HepG2 (cell line): ENCODE measurements at regions not wholly inside any gene's neighbourhood (a gene's known extent, or its start where the extent isn't known, plus 50 kb on each side); places are given as distances from the start of the nearest gene placed in this dataset.

ENCODE experiments used
- ATAC-seq: fragments of 200-7000 bp; cut with Tn5 transposase; 3 replicates; pipeline ENCODE4 v1.9.1; 2020; ENCODE audit warnings: mild to moderate bottlenecking, moderate library complexity
- BruUV-seq: library from RNA; stranded (reverse); fragments of 400-500 nt; replicated peaks from 2 replicates; lab custom pipeline; 2021; lab: Mats Ljungman, UMichigan
- CTCF ChIA-PET: fragments of 300-600 bp; formaldehyde crosslinking; extraction: SDS; loops from one replicate; lab custom pipeline; 2021; ENCODE audit warnings: low total read pairs, inconsistent platforms, low intra/inter-chr PET ratio; lab: Yijun Ruan, JAX
- POLR2A ChIA-PET: fragments of 350-600 bp; sonication (Branson Sonifier 250); formaldehyde crosslinking; loops from one replicate; lab custom pipeline; 2020; ENCODE audit warnings: antibody characterized with exemption, inconsistent platforms; lab: Yijun Ruan, JAX
- DNase-seq: peaks from one replicate; pipeline ENCODE4 v3.0.0-alpha.2; 2015; ENCODE audit warnings: low spot score
- FAIRE-seq: peaks from 3 replicates; lab custom pipeline; 2011; peaks lifted over from hg19 to GRCh38; lab: Jason Lieb, UNC
- H2AFZ ChIP-seq: one replicate; pipeline ENCODE4 v1.6.1; 2011; ENCODE audit warnings: low read length, inconsistent platforms
- H3K27ac ChIP-seq: fragments of 300-600 bp; 3 replicates; pipeline ENCODE4 v1.8.0; 2011; ENCODE audit warnings: mixed run types, mild to moderate bottlenecking, mixed read lengths, low read length, inconsistent platforms; ENCODE audit not compliant: insufficient read depth; ENCODE audit errors: extremely low read length
- H3K27me3 ChIP-seq, 2 experiments: fragments of 200-600 bp in 1 of 2; 2 replicates in 1 of 2; 3 replicates in 1 of 2; pipeline versions ENCODE4 v1.6.0 to v1.8.0; 2011; ENCODE audit warnings: low read length in 2 of 2, mild to moderate bottlenecking in 2 of 2, moderate library complexity in 2 of 2, inconsistent platforms in 1 of 2; ENCODE audit not compliant: insufficient read depth in 2 of 2, control insufficient read depth in 1 of 2
- H3K36me3 ChIP-seq, 2 experiments: fragments of 200-600 bp in 1 of 2; replicated peaks in 1 of 2; 2 replicates in 1 of 2; 3 replicates in 1 of 2; pipeline versions ENCODE4 v1.5.1 to v1.8.0; 2011; ENCODE audit warnings: low read length in 2 of 2, inconsistent platforms in 1 of 2; ENCODE audit not compliant: insufficient read depth in 2 of 2, control insufficient read depth in 1 of 2
- H3K4me1 ChIP-seq: 2 replicates; pipeline ENCODE4 v1.5.1; 2012; ENCODE audit warnings: low read length, inconsistent platforms; ENCODE audit not compliant: insufficient read depth
- H3K4me2 ChIP-seq: 2 replicates; pipeline ENCODE4 v1.6.0; 2011; ENCODE audit warnings: low read depth, low read length, inconsistent platforms
- H3K4me3 ChIP-seq, 3 experiments: fragments of 200-600 bp in 1 of 3; sonication (generic), shearing (Covaris generic) in 1 of 3; replicated peaks in 1 of 3; 2 replicates each; pipeline ENCODE4 v1.5.1; 2011 to 2016; ENCODE audit warnings: low read length in 3 of 3, inconsistent platforms in 2 of 3, low read depth in 2 of 3, mild to moderate bottlenecking in 2 of 3, control low read depth in 1 of 3, mixed read lengths in 1 of 3; ENCODE audit not compliant: insufficient read depth in 1 of 3
- H3K79me2 ChIP-seq: one replicate; pipeline ENCODE4 v1.6.1; 2011; ENCODE audit warnings: low read length, inconsistent platforms; ENCODE audit not compliant: insufficient read depth
- H3K9ac ChIP-seq: 2 replicates; pipeline ENCODE4 v1.6.0; 2011; ENCODE audit warnings: mild to moderate bottlenecking, low read depth, low read length, inconsistent platforms; ENCODE audit not compliant: insufficient read depth
- H3K9me3 ChIP-seq: 2 replicates; pipeline ENCODE4 v1.5.1; 2012; ENCODE audit warnings: mild to moderate bottlenecking, low read length
- H4K20me1 ChIP-seq: 2 replicates; pipeline ENCODE4 v1.6.0; 2011; ENCODE audit warnings: inconsistent platforms, mild to moderate bottlenecking, low read length, moderate library complexity; ENCODE audit not compliant: insufficient read depth
- ESRRA ChIP-seq: sonication (generic); formaldehyde crosslinking; IDR thresholded peaks from 2 replicates; pipeline ENCODE4 v1.5.1; 2020; ENCODE audit warnings: mild to moderate bottlenecking, low read depth, missing genetic modification reagents
- GATA4 ChIP-seq: sonication (generic); IDR thresholded peaks from 2 replicates; pipeline ENCODE4 v1.6.1; 2016; ENCODE audit warnings: antibody characterized with exemption, low read depth, borderline replicate concordance
- HINFP ChIP-seq: sonication (generic); formaldehyde crosslinking; IDR thresholded peaks from 2 replicates; pipeline ENCODE4 v1.4.0; 2020; ENCODE audit warnings: low read depth, mild to moderate bottlenecking, missing genetic modification reagents
- MEIS1 ChIP-seq: sonication (generic); formaldehyde crosslinking; IDR thresholded peaks from 2 replicates; pipeline ENCODE4 v1.9.0; 2021; ENCODE audit warnings: mild to moderate bottlenecking, missing genetic modification reagents, moderate library complexity, borderline replicate concordance
- RBM39 ChIP-seq: fragments of 200-400 bp; formaldehyde crosslinking; IDR thresholded peaks from one replicate; pipeline ENCODE4 v1.6.1; 2018; ENCODE audit warnings: antibody characterized with exemption, mild to moderate bottlenecking, low read depth, low read length; ENCODE audit not compliant: poor library complexity, severe bottlenecking
- ZBTB40 ChIP-seq, 2 experiments: fragments of 450-650 bp in 1 of 2; sonication (generic) in 1 of 2; formaldehyde crosslinking in 1 of 2; IDR thresholded peaks; 2 replicates each; pipeline versions ENCODE4 v1.6.1 to v1.8.0; 2016 to 2022; ENCODE audit warnings: antibody characterized with exemption in 1 of 2, mild to moderate bottlenecking in 1 of 2, missing genetic modification reagents in 1 of 2
- ZNF431 ChIP-seq: sonication (generic); formaldehyde crosslinking; IDR thresholded peaks from 2 replicates; pipeline ENCODE4 v1.9.0; 2022; ENCODE audit warnings: missing genetic modification reagents, low read depth, mild to moderate bottlenecking, borderline replicate concordance
- ZNF510 ChIP-seq: sonication (generic); formaldehyde crosslinking; IDR thresholded peaks from 2 replicates; pipeline ENCODE4 v1.4.0; 2020; ENCODE audit warnings: low read depth, mild to moderate bottlenecking, missing genetic modification reagents
- ZNF644 ChIP-seq: IDR thresholded peaks from 2 replicates; pipeline ENCODE4 v1.6.1; 2016; ENCODE audit warnings: low read depth
- ZNF788 ChIP-seq: sonication (generic); formaldehyde crosslinking; IDR thresholded peaks from 2 replicates; pipeline ENCODE4 v1.5.0; 2020; ENCODE audit warnings: mild to moderate bottlenecking, missing genetic modification reagents, borderline replicate concordance
- WGBS: methylation state at CpG from one replicate; pipeline ENCODE4 v1.1.6; 2017; ENCODE audit warnings: low lambda C conversion rate; 5-methylcytosine and 5-hydroxymethylcytosine counted together
- in situ Hi-C: cut with HindIII; loops from 2 replicates; pipeline ENCODE4 v1.10.0; 2017; ENCODE audit warnings: low pct_unique_long_range_greater_than_20kb; ENCODE audit not compliant: extremely low pct_ligation_motif_present
- intact Hi-C: fragments of 100-400 bp; cut with micrococcal nuclease; formaldehyde crosslinking; loops from one replicate; pipeline ENCODE4 v1.10.0; 2022; ENCODE audit not compliant: unreplicated experiment

GRCh38 chr15:60062826-60063225, 58.7 kb downstream of the FOXB1 start (continued):
- TF ChIP-seq ZBTB40 (IDR thresholded peaks at IDR 0.05), result no peak
- no peak for TF ChIP-seq ZBTB40 (CRISPR knock-in tag; IDR thresholded peaks at IDR 0.05)
- TF ChIP-seq ZNF788, result no peak
- TF ChIP-seq GATA4, result no peak
- no peak for TF ChIP-seq ZNF510 (CRISPR knock-in tag)

GRCh38 chr15:60065951-60066350, 61.8 kb downstream of the FOXB1 start:
- intact Hi-C loops, result no loop called here
- no peak for FAIRE-seq
- in situ Hi-C loops, result no loop called here
- H3K9me3 ChIP-seq, result peaks cover 17% of the 10 kb centered on the region
- H2AFZ ChIP-seq, result peak overlapping the region; percentile 42
- 14% methylated on average over 7 of the region's 7 CpGs for WGBS
- POLR2A ChIA-PET, result no interaction called here
- H3K4me1 ChIP-seq, result no peaks in the 10 kb centered on the region
- no peaks in the 10 kb centered on the region; a peak in 1 of 5 replicates for H3K27me3 ChIP-seq
- BruUV-seq, result no TSS peak
- no peak for ATAC-seq
- H3K36me3 ChIP-seq, result no peaks in the 10 kb centered on the region
- no peaks in the 10 kb centered on the region for H4K20me1 ChIP-seq
- H3K9ac ChIP-seq, result no peak overlapping the region
- H3K27ac ChIP-seq, result no peak overlapping the region
- no peak overlapping the region for H3K4me3 ChIP-seq
- no peaks in the 10 kb centered on the region for H3K79me2 ChIP-seq
- no peak overlapping the region for H3K4me2 ChIP-seq
- CTCF ChIA-PET, result no interaction called here
- DNase-seq, result no peak
- TF ChIP-seq ESRRA (CRISPR knock-in tag) (no peak), ZNF644 (CRISPR knock-in tag) (no peak), RBM39 (no peak), ZNF431 (no peak), HINFP (CRISPR knock-in tag) (no peak), MEIS1 (CRISPR knock-in tag) (no peak)
